ENCODE measurements at regions not wholly inside any gene's neighbourhood (a gene's known extent, or its start where the extent isn't known, plus 50 kb on each side); places are given as distances from the start of the nearest gene placed in this dataset.
A peak's percentile ranks its signal among the peaks of the same experiment; 100 is the strongest.

DNA sequence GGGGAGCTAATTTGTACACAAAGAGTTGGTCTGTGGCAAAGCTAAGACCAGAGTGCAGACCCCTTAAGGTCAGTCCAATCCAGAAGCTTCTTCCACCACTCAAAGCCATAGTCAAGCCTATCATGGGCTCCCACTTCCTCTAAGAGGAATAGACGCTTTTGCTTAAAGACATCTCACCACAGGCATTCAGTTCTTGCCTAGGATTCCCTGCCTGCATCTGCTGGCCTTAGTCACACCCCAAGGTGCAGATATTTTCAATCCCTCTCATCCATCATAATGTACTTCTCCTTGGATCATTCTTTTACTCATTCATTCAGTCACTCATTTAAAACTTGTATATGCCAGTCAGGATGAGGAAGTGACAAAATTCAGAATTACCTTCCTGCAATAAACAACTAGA is 179.6 kb upstream of the STT3B start:
- TF ChIP-seq, protein P1, sequence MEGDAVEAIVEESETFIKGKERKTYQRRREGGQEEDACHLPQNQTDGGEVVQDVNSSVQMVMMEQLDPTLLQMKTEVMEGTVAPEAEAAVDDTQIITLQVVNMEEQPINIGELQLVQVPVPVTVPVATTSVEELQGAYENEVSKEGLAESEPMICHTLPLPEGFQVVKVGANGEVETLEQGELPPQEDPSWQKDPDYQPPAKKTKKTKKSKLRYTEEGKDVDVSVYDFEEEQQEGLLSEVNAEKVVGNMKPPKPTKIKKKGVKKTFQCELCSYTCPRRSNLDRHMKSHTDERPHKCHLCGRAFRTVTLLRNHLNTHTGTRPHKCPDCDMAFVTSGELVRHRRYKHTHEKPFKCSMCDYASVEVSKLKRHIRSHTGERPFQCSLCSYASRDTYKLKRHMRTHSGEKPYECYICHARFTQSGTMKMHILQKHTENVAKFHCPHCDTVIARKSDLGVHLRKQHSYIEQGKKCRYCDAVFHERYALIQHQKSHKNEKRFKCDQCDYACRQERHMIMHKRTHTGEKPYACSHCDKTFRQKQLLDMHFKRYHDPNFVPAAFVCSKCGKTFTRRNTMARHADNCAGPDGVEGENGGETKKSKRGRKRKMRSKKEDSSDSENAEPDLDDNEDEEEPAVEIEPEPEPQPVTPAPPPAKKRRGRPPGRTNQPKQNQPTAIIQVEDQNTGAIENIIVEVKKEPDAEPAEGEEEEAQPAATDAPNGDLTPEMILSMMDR (IDR thresholded peaks at IDR 0.05; ENCODE audit: extremely low read depth, low read depth, low read length): no peak
- Histone ChIP-seq H3K79me2 (ENCODE audit: insufficient read depth, low read length) (no peaks in the 10 kb centered on the region), H3K27me3 (ENCODE audit: insufficient read depth, low read length) (no peaks in the 10 kb centered on the region), H3K27ac (ENCODE audit: low read depth, low read length) (no peak overlapping the region), H3K36me3 (ENCODE audit: insufficient read depth, low read length) (no peaks in the 10 kb centered on the region), H2AFZ (ENCODE audit: low read length) (no peak overlapping the region), H3K4me3 (ENCODE audit: insufficient read depth, low read length) (no peak overlapping the region), H3K4me2 (ENCODE audit: insufficient read depth, low read length) (no peak overlapping the region), H3K4me1 (ENCODE audit: insufficient read depth, low read length) (peaks cover 5% of the 10 kb centered on the region), H3K9me3 (ENCODE audit: low read depth, low read length) (no peaks in the 10 kb centered on the region), H4K20me1 (ENCODE audit: insufficient read depth, low read length) (no peaks in the 10 kb centered on the region)
- no peak for DNase-seq (ENCODE audit: insufficient read length, low spot score, missing footprints)

GRCh38 chr3:31354373-31354772 is 178.4 kb upstream of the STT3B start:
- no peaks in the 10 kb centered on the region for H3K9me3 ChIP-seq (ENCODE audit: low read depth, low read length)
- H3K27me3 ChIP-seq (ENCODE audit: insufficient read depth, low read length): no peaks in the 10 kb centered on the region
- no peak overlapping the region for H3K4me3 ChIP-seq (ENCODE audit: insufficient read depth, low read length)
- H3K4me2 ChIP-seq (ENCODE audit: insufficient read depth, low read length): no peak overlapping the region
- H3K79me2 ChIP-seq (ENCODE audit: insufficient read depth, low read length): no peaks in the 10 kb centered on the region
- no peaks in the 10 kb centered on the region for H3K36me3 ChIP-seq (ENCODE audit: insufficient read depth, low read length)
- H3K4me1 ChIP-seq (ENCODE audit: insufficient read depth, low read length): peaks cover 5% of the 10 kb centered on the region
- H4K20me1 ChIP-seq (ENCODE audit: insufficient read depth, low read length): no peaks in the 10 kb centered on the region
- DNase-seq (ENCODE audit: insufficient read length, low spot score, missing footprints): no peak
- TF ChIP-seq, protein P1 (IDR thresholded peaks at IDR 0.05; ENCODE audit: extremely low read depth, low read depth, low read length): no peak
- no peak overlapping the region for H2AFZ ChIP-seq (ENCODE audit: low read length)
- H3K27ac ChIP-seq (ENCODE audit: low read depth, low read length): no peak overlapping the region

GRCh38 chr3:31355807-31356206 is 176.9 kb upstream of the STT3B start:
- DNase-seq (ENCODE audit: insufficient read length, low spot score, missing footprints): no peak
- Histone ChIP-seq H3K27me3 (ENCODE audit: insufficient read depth, low read length) (no peaks in the 10 kb centered on the region), H3K9me3 (ENCODE audit: low read depth, low read length) (no peaks in the 10 kb centered on the region), H2AFZ (ENCODE audit: low read length) (no peak overlapping the region), H3K27ac (ENCODE audit: low read depth, low read length) (no peak overlapping the region), H3K4me3 (ENCODE audit: insufficient read depth, low read length) (no peak overlapping the region), H3K4me2 (ENCODE audit: insufficient read depth, low read length) (no peak overlapping the region), H4K20me1 (ENCODE audit: insufficient read depth, low read length) (no peaks in the 10 kb centered on the region), H3K4me1 (ENCODE audit: insufficient read depth, low read length) (peaks cover 9% of the 10 kb centered on the region), H3K79me2 (ENCODE audit: insufficient read depth, low read length) (no peaks in the 10 kb centered on the region), H3K36me3 (ENCODE audit: insufficient read depth, low read length) (no peaks in the 10 kb centered on the region)
- TF ChIP-seq, protein P1 (IDR thresholded peaks at IDR 0.05; ENCODE audit: extremely low read depth, low read depth, low read length): no peak

- H3K27ac ChIP-seq (ENCODE audit: low read depth, low read length): no peak overlapping the region
- peaks cover 20% of the 10 kb centered on the region for H3K4me1 ChIP-seq (ENCODE audit: insufficient read depth, low read length)
- H2AFZ ChIP-seq (ENCODE audit: low read length): peak overlapping the region; percentile 33
- TF ChIP-seq, protein P1 (IDR thresholded peaks at IDR 0.05; ENCODE audit: extremely low read depth, low read depth, low read length): no peak
- no peak overlapping the region for H3K4me2 ChIP-seq (ENCODE audit: insufficient read depth, low read length)
- no peaks in the 10 kb centered on the region for H3K9me3 ChIP-seq (ENCODE audit: low read depth, low read length)
- no peak for DNase-seq (ENCODE audit: insufficient read length, low spot score, missing footprints)
- H4K20me1 ChIP-seq (ENCODE audit: insufficient read depth, low read length): no peaks in the 10 kb centered on the region
- no peaks in the 10 kb centered on the region for H3K36me3 ChIP-seq (ENCODE audit: insufficient read depth, low read length)
- no peaks in the 10 kb centered on the region for H3K79me2 ChIP-seq (ENCODE audit: insufficient read depth, low read length)
- H3K4me3 ChIP-seq (ENCODE audit: insufficient read depth, low read length): no peak overlapping the region
- no peaks in the 10 kb centered on the region for H3K27me3 ChIP-seq (ENCODE audit: insufficient read depth, low read length)
Observed at GRCh38 chr3:31356941-31357340, 175.8 kb upstream of the STT3B start.
